ENCODE measurements at regions not wholly inside any gene's neighbourhood (a gene's known extent, or its start where the extent isn't known, plus 50 kb on each side); places are given as distances from the start of the nearest gene placed in this dataset.

- H3K4me3 ChIP-seq = peak overlapping the region in 3 of 4 donors; percentile 16 to 47 (median 22)
- H3K9me3 ChIP-seq = no peaks in the 10 kb centered on the region
- no peaks in the 10 kb centered on the region for H3K36me3 ChIP-seq
- no peak overlapping the region for H3K27ac ChIP-seq
- peaks cover 0 to 70% (median 5%) of the 10 kb centered on the region in 4 donors for H3K27me3 ChIP-seq
- WGBS, 2 donors = 5 to 14% methylated on average over 10 to 19 of the region's 57 CpGs
- H3K4me1 ChIP-seq = peaks cover 9 to 19% (median 15%) of the 10 kb centered on the region in 3 donors
- no peak for DNase-seq
- TF ChIP-seq POLR2A (IDR thresholded peaks at IDR 0.05) (no peak), CTCF (IDR thresholded peaks at IDR 0.05) (no peak)
- intact Hi-C loops (cut with DNase I) = no loop called here
Observed at GRCh38 chr10:42933448-42934340, 143.2 kb upstream of the RET start.

- no peak overlapping the region for H3K4me3 ChIP-seq
- H3K27me3 ChIP-seq = peaks cover 0 to 66% (median 5%) of the 10 kb centered on the region in 4 donors
- H3K27ac ChIP-seq = no peak overlapping the region
- DNase-seq = no peak
- WGBS, 2 donors = 53 to 75% methylated on average over 3 to 7 of the region's 8 CpGs
- intact Hi-C loops (cut with DNase I) = no loop called here
- H3K36me3 ChIP-seq = no peaks in the 10 kb centered on the region
- H3K9me3 ChIP-seq = no peaks in the 10 kb centered on the region
- peaks cover 9 to 19% (median 15%) of the 10 kb centered on the region in 3 donors for H3K4me1 ChIP-seq
- TF ChIP-seq CTCF (IDR thresholded peaks at IDR 0.05) (no peak), POLR2A (IDR thresholded peaks at IDR 0.05) (no peak)
Observed at GRCh38 chr10:42934351-42934811, 142.5 kb upstream of the RET start.

- Histone ChIP-seq H3K4me3 (no peak overlapping the region), H3K27me3 (peaks cover 0 to 66% (median 5%) of the 10 kb centered on the region in 4 donors), H3K27ac (no peak overlapping the region), H3K36me3 (no peaks in the 10 kb centered on the region), H3K4me1 (peaks cover 9 to 19% (median 15%) of the 10 kb centered on the region in 3 donors), H3K9me3 (no peaks in the 10 kb centered on the region)
- 59 to 74% methylated on average over 3 of the region's 3 CpGs for WGBS, 2 donors
- no peak for TF ChIP-seq CTCF (IDR thresholded peaks at IDR 0.05)
- TF ChIP-seq POLR2A (IDR thresholded peaks at IDR 0.05) = no peak
- DNase-seq = no peak
- intact Hi-C loops (cut with DNase I) = no loop called here
Observed at GRCh38 chr10:42934842-42935241, 142.0 kb upstream of the RET start.

- TF ChIP-seq POLR2A (IDR thresholded peaks at IDR 0.05) = no peak
- TF ChIP-seq CTCF (IDR thresholded peaks at IDR 0.05) = no peak
- peaks cover 0 to 63% (median 5%) of the 10 kb centered on the region in 4 donors for H3K27me3 ChIP-seq
Observed at GRCh38 chr10:42935466-42935865, 141.4 kb upstream of the RET start.

GRCh38 chr10:42936580-42936979, 140.3 kb upstream of the RET start:
- no peak for DNase-seq
- Histone ChIP-seq H3K36me3 (no peaks in the 10 kb centered on the region), H3K4me1 (peaks cover 9 to 19% (median 15%) of the 10 kb centered on the region in 3 donors), H3K27ac (no peak overlapping the region), H3K9me3 (no peaks in the 10 kb centered on the region), H3K27me3 (peaks cover 0 to 51% (median 5%) of the 10 kb centered on the region in 4 donors), H3K4me3 (no peak overlapping the region)
- no peak for TF ChIP-seq CTCF (IDR thresholded peaks at IDR 0.05)
- TF ChIP-seq POLR2A (IDR thresholded peaks at IDR 0.05) = no peak
- intact Hi-C loops (cut with DNase I) = no loop called here
- WGBS, 2 donors = 79 to 90% methylated on average over 3 to 7 of the region's 10 CpGs

More at GRCh38 chr10:42935466-42935865, 141.4 kb upstream of the RET start:
- 63 to 69% methylated on average over 2 of the region's 8 CpGs for WGBS, 2 donors
- no peak overlapping the region for H3K27ac ChIP-seq
- H3K4me3 ChIP-seq = no peak overlapping the region
- DNase-seq = no peak
- H3K36me3 ChIP-seq = no peaks in the 10 kb centered on the region
- intact Hi-C loops (cut with DNase I) = no loop called here
- H3K4me1 ChIP-seq = peaks cover 9 to 19% (median 15%) of the 10 kb centered on the region in 3 donors
- H3K9me3 ChIP-seq = no peaks in the 10 kb centered on the region
